ENCODE measurements at regions not wholly inside any gene's neighbourhood (a gene's known extent, or its start where the extent isn't known, plus 50 kb on each side); places are given as distances from the start of the nearest gene placed in this dataset.

- H3K9me3 Mint-ChIP-seq, result no peaks in the 10 kb centered on the region
- no peaks in the 10 kb centered on the region for H3K27me3 ChIP-seq (ENCODE audit: insufficient read depth, low read length)
- H4K20me1 ChIP-seq (ENCODE audit: control insufficient read depth, insufficient read depth, insufficient read length), result no peaks in the 10 kb centered on the region
- no peak overlapping the region for H2AK5ac ChIP-seq (ENCODE audit: insufficient read length, low read length)
- no peaks in the 10 kb centered on the region for H3K36me3 Mint-ChIP-seq (ENCODE audit: insufficient read depth in 1 of 3, low read depth in 3 of 3)
- H2BK15ac ChIP-seq (ENCODE audit: low read depth, low read length), result no peak overlapping the region
- H3K79me2 ChIP-seq (ENCODE audit: insufficient read depth, low read length), result no peaks in the 10 kb centered on the region
- DNase-seq, result no peak
- H3T11ph ChIP-seq (ENCODE audit: low read length), result no peak overlapping the region
- no peak overlapping the region for H2BK5ac ChIP-seq (ENCODE audit: insufficient read length, low read length)
- no peaks in the 10 kb centered on the region for H3K9me3 ChIP-seq (ENCODE audit: control insufficient read depth, low read depth, low read length)
- H3K4me2 ChIP-seq (ENCODE audit: insufficient read depth, insufficient read length, low read length), result no peak overlapping the region
- no peak overlapping the region for H3K14ac ChIP-seq (ENCODE audit: insufficient read depth, low read length)
- no peak overlapping the region for H3K27ac ChIP-seq (ENCODE audit: insufficient read length, low read depth, low read length)
- TF ChIP-seq CTCF (conservative IDR thresholded peaks at IDR 0.05), result no peak
- H2BK20ac ChIP-seq (ENCODE audit: low read depth, low read length, poor library complexity, severe bottlenecking), result no peak overlapping the region
- no peak overlapping the region for H3K27ac Mint-ChIP-seq
- H3K4me1 ChIP-seq (ENCODE audit: insufficient read depth, low read length), result no peaks in the 10 kb centered on the region
- H3K9ac ChIP-seq (ENCODE audit: extremely low read depth, insufficient read length, low read length), result no peak overlapping the region
- peaks cover 11 to 18% of the 10 kb centered on the region in 2 experiments for H3K4me1 Mint-ChIP-seq
- no peak overlapping the region for H4K91ac ChIP-seq (ENCODE audit: insufficient read length, low read depth, low read length)
- no peaks in the 10 kb centered on the region for H3K23me2 ChIP-seq (ENCODE audit: insufficient read length, low read depth, low read length, poor library complexity, severe bottlenecking)
- no peak overlapping the region for H3K18ac ChIP-seq (ENCODE audit: insufficient read length, low read depth, low read length)
- H3K4me3 Mint-ChIP-seq, result no peak overlapping the region
- H3K23ac ChIP-seq (ENCODE audit: insufficient read length, low read depth, low read length), result no peak overlapping the region
- H2BK120ac ChIP-seq (ENCODE audit: low read depth, low read length, poor library complexity, severe bottlenecking), result no peak overlapping the region
- H3K79me1 ChIP-seq (ENCODE audit: insufficient read depth, low read depth, low read length, poor library complexity, severe bottlenecking), result no peaks in the 10 kb centered on the region
- H3K27me3 Mint-ChIP-seq (ENCODE audit: low read depth), result no peaks in the 10 kb centered on the region
- no peak overlapping the region for H2BK12ac ChIP-seq (ENCODE audit: insufficient read length, low read depth, low read length)
- H3K56ac ChIP-seq (ENCODE audit: insufficient read length, low read depth, low read length), result no peak overlapping the region
- no peak overlapping the region for H2AFZ ChIP-seq (ENCODE audit: low read length)
- H4K5ac ChIP-seq (ENCODE audit: insufficient read length, low read depth, low read length), result no peak overlapping the region
- H3K4ac ChIP-seq (ENCODE audit: low read depth, low read length), result no peak overlapping the region
- WGBS (ENCODE audit: extremely low coverage, insufficient read length, low lambda C conversion rate), result no CpG with 5 or more reads among the region's 3 CpGs
- no peak overlapping the region for H4K8ac ChIP-seq (replicated peaks; ENCODE audit: insufficient read length, low read depth, low read length)
Measured at GRCh38 chr15:35753486-35753885, 207.5 kb upstream of the DPH6 start.

All from H9 (cell line).